ENCODE measurements at regions not wholly inside any gene's neighbourhood (a gene's known extent, or its start where the extent isn't known, plus 50 kb on each side); places are given as distances from the start of the nearest gene placed in this dataset.

- no peaks in the 10 kb centered on the region for H3K9me3 ChIP-seq (replicated peaks; ENCODE audit: insufficient read depth, low read length)
- H3F3A ChIP-seq (ENCODE audit: insufficient read depth, low read length) = no peaks in the 10 kb centered on the region
- no peaks in the 10 kb centered on the region for H3K79me2 ChIP-seq (ENCODE audit: low read length)
- no peaks in the 10 kb centered on the region for H3K9me2 ChIP-seq (replicated peaks; ENCODE audit: insufficient read depth, low read length)
- H3K4me3 ChIP-seq (ENCODE audit: low read length) = no peak overlapping the region
- H3K36me3 ChIP-seq (replicated peaks; ENCODE audit: insufficient read depth, low read length) = no peaks in the 10 kb centered on the region
- H2AFZ ChIP-seq (ENCODE audit: low read length) = no peak overlapping the region
- no peaks in the 10 kb centered on the region for H3K4me1 ChIP-seq (ENCODE audit: low read length)
- no peaks in the 10 kb centered on the region for H3K27me3 ChIP-seq (replicated peaks; ENCODE audit: insufficient read depth, low read length)
- DNase-seq = no peak
- H3K4me2 ChIP-seq (ENCODE audit: low read depth, low read length) = no peak overlapping the region
- H4K20me1 ChIP-seq (ENCODE audit: insufficient read depth, low read length) = no peaks in the 10 kb centered on the region
- TF ChIP-seq CTCF (IDR thresholded peaks at IDR 0.05; ENCODE audit: low read length) (no peak), EZH2 (optimal IDR thresholded peaks at IDR 0.05; ENCODE audit: low read depth, low read length) (no peak), EZH2phosphoT487 (IDR thresholded peaks at IDR 0.05; ENCODE audit: low read length) (no peak)
- no peak overlapping the region for H3K9ac ChIP-seq (ENCODE audit: low read length)
- H3K27ac ChIP-seq (ENCODE audit: low read length) = no peak overlapping the region
Measured at GRCh38 chr2:152820048-152820447, 101.6 kb downstream of the ARL6IP6 start.

GRCh38 chr2:152815634-152816257 is 97.3 kb downstream of the ARL6IP6 start:
- TF ChIP-seq CTCF (IDR thresholded peaks at IDR 0.05; ENCODE audit: low read length) (no peak), EZH2phosphoT487 (IDR thresholded peaks at IDR 0.05; ENCODE audit: low read length) (no peak), EZH2 (optimal IDR thresholded peaks at IDR 0.05; ENCODE audit: low read depth, low read length) (no peak)
- Histone ChIP-seq H3K9me3 (replicated peaks; ENCODE audit: insufficient read depth, low read length) (no peaks in the 10 kb centered on the region), H3K9ac (ENCODE audit: low read length) (no peak overlapping the region), H4K20me1 (ENCODE audit: insufficient read depth, low read length) (no peaks in the 10 kb centered on the region), H3K27me3 (replicated peaks; ENCODE audit: insufficient read depth, low read length) (no peaks in the 10 kb centered on the region), H3K4me2 (ENCODE audit: low read depth, low read length) (no peak overlapping the region), H3K4me3 (ENCODE audit: low read length) (no peak overlapping the region), H2AFZ (ENCODE audit: low read length) (no peak overlapping the region), H3K9me2 (replicated peaks; ENCODE audit: insufficient read depth, low read length) (no peaks in the 10 kb centered on the region), H3K79me2 (ENCODE audit: low read length) (no peaks in the 10 kb centered on the region), H3K36me3 (replicated peaks; ENCODE audit: insufficient read depth, low read length) (no peaks in the 10 kb centered on the region), H3K4me1 (ENCODE audit: low read length) (no peaks in the 10 kb centered on the region), H3F3A (ENCODE audit: insufficient read depth, low read length) (no peaks in the 10 kb centered on the region), H3K27ac (ENCODE audit: low read length) (no peak overlapping the region)
- no peak for DNase-seq

- no peak for DNase-seq
- H3K4me1 ChIP-seq (ENCODE audit: low read length) = no peaks in the 10 kb centered on the region
- H2AFZ ChIP-seq (ENCODE audit: low read length) = no peak overlapping the region
- no peaks in the 10 kb centered on the region for H3K9me2 ChIP-seq (replicated peaks; ENCODE audit: insufficient read depth, low read length)
- no peak overlapping the region for H3K4me3 ChIP-seq (ENCODE audit: low read length)
- no peaks in the 10 kb centered on the region for H3K27me3 ChIP-seq (replicated peaks; ENCODE audit: insufficient read depth, low read length)
- no peaks in the 10 kb centered on the region for H4K20me1 ChIP-seq (ENCODE audit: insufficient read depth, low read length)
- no peak overlapping the region for H3K4me2 ChIP-seq (ENCODE audit: low read depth, low read length)
- no peaks in the 10 kb centered on the region for H3K79me2 ChIP-seq (ENCODE audit: low read length)
- TF ChIP-seq EZH2phosphoT487 (IDR thresholded peaks at IDR 0.05; ENCODE audit: low read length) = no peak
- TF ChIP-seq EZH2 (optimal IDR thresholded peaks at IDR 0.05; ENCODE audit: low read depth, low read length) = no peak
- TF ChIP-seq CTCF (IDR thresholded peaks at IDR 0.05; ENCODE audit: low read length) = no peak
- no peaks in the 10 kb centered on the region for H3K9me3 ChIP-seq (replicated peaks; ENCODE audit: insufficient read depth, low read length)
- no peak overlapping the region for H3K27ac ChIP-seq (ENCODE audit: low read length)
- no peaks in the 10 kb centered on the region for H3F3A ChIP-seq (ENCODE audit: insufficient read depth, low read length)
- no peaks in the 10 kb centered on the region for H3K36me3 ChIP-seq (replicated peaks; ENCODE audit: insufficient read depth, low read length)
- no peak overlapping the region for H3K9ac ChIP-seq (ENCODE audit: low read length)
Measured at GRCh38 chr2:152814475-152815030, 96.1 kb downstream of the ARL6IP6 start.

Measured in MM.1S (cell line).